Calu3 (cell line): ENCODE measurements at regions not wholly inside any gene's neighbourhood (a gene's known extent, or its start where the extent isn't known, plus 50 kb on each side); places are given as distances from the start of the nearest gene placed in this dataset.

Experiments
- BruUV-seq: library from RNA; stranded (reverse); fragments of 400-500 nt; replicated peaks from 2 replicates; lab custom pipeline; 2021; lab: Mats Ljungman, UMichigan
- CTCF ChIA-PET: fragments of 300-600 bp; sonication (Branson Sonifier 250); formaldehyde crosslinking; loops from one replicate; lab custom pipeline; 2022; ENCODE audit warnings: antibody characterized with exemption; lab: Charles Lee
- DNase-seq: peaks from one replicate; pipeline ENCODE4 v3.0.0; 2022
- H3K27ac Mint-ChIP-seq: one replicate; pipeline ENCODE4 v1.8.0; 2022; ENCODE audit warnings: mixed read lengths; ENCODE audit not compliant: unreplicated experiment
- H3K27me3 Mint-ChIP-seq: one replicate; pipeline ENCODE4 v1.8.0; 2022; ENCODE audit warnings: mixed read lengths; ENCODE audit not compliant: unreplicated experiment
- H3K36me3 Mint-ChIP-seq: one replicate; pipeline ENCODE4 v1.8.0; 2022; ENCODE audit warnings: mild to moderate bottlenecking, moderate library complexity, mixed read lengths; ENCODE audit not compliant: insufficient read depth, unreplicated experiment
- H3K4me1 Mint-ChIP-seq: one replicate; pipeline ENCODE4 v1.8.0; 2022; ENCODE audit warnings: mild to moderate bottlenecking, low read depth, mixed read lengths; ENCODE audit not compliant: unreplicated experiment
- H3K4me3 Mint-ChIP-seq: one replicate; pipeline ENCODE4 v1.8.0; 2022; ENCODE audit warnings: mild to moderate bottlenecking, low read depth, moderate library complexity, mixed read lengths; ENCODE audit not compliant: unreplicated experiment
- H3K9me3 Mint-ChIP-seq: one replicate; pipeline ENCODE4 v1.8.0; 2022; ENCODE audit warnings: low read depth, mixed read lengths; ENCODE audit not compliant: unreplicated experiment
- intact Hi-C: fragments of 100-400 bp; cut with micrococcal nuclease; formaldehyde crosslinking; loops from one replicate; pipeline ENCODE4 v1.10.0; 2022; ENCODE audit not compliant: unreplicated experiment
- TF ChIP-seq, protein P1 (sequence below): fragments of 200-600 bp; IDR thresholded peaks from one replicate; pipeline ENCODE4 v1.8.0; 2022; ENCODE audit warnings: antibody characterized with exemption; ENCODE audit not compliant: unreplicated experiment

DNA sequence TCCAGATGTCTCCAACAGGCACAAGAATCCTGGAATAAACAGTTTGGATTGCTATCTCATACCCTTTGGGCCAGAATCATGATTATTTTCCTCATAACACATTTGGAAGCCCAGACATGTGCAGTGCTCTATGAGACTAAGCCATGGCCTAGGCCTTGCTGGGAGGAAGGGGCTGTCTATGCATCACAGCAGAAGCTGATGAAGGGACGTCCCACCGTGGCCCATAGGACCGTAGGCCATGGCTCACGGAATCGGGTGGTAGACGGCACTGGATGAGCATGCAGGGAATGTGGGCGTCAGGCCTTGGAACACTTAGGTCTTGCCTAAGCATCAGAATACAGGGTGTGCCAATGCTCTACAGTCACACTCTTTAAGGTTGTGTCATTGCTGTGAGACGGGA lies 283.8 kb upstream of the TSHZ3 start:
- TF ChIP-seq, protein P1, sequence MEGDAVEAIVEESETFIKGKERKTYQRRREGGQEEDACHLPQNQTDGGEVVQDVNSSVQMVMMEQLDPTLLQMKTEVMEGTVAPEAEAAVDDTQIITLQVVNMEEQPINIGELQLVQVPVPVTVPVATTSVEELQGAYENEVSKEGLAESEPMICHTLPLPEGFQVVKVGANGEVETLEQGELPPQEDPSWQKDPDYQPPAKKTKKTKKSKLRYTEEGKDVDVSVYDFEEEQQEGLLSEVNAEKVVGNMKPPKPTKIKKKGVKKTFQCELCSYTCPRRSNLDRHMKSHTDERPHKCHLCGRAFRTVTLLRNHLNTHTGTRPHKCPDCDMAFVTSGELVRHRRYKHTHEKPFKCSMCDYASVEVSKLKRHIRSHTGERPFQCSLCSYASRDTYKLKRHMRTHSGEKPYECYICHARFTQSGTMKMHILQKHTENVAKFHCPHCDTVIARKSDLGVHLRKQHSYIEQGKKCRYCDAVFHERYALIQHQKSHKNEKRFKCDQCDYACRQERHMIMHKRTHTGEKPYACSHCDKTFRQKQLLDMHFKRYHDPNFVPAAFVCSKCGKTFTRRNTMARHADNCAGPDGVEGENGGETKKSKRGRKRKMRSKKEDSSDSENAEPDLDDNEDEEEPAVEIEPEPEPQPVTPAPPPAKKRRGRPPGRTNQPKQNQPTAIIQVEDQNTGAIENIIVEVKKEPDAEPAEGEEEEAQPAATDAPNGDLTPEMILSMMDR: no peak
- intact Hi-C loops: no loop called here
- Mint-ChIP-seq H3K9me3 (peaks cover 7% of the 10 kb centered on the region), H3K27me3 (no peaks in the 10 kb centered on the region), H3K4me3 (no peak overlapping the region), H3K36me3 (no peaks in the 10 kb centered on the region), H3K27ac (no peak overlapping the region), H3K4me1 (no peaks in the 10 kb centered on the region)
- no TSS peak for BruUV-seq
- DNase-seq: no peak
- CTCF ChIA-PET: no interaction called here

DNA sequence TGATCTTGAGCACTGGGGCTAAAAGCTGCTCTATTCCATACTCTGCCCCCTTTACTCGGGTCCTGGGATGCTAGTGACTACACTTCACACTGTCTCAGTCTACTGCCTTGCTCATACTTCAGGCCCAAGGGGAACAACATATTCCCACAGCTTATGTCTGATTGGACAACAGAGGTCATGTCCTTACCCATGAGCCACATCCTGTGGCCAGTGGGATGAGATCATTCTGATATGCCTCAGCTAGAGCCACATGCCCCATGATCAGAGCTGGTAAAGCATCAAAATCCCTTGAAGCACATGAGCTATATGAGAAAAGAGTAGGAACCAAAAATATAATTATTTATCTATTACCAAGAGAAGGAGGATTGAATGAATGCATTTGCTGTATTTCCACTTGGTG lies 290.1 kb upstream of the TSHZ3 start:
- no peaks in the 10 kb centered on the region for H3K36me3 Mint-ChIP-seq
- DNase-seq: no peak
- no peaks in the 10 kb centered on the region for H3K4me1 Mint-ChIP-seq
- H3K27me3 Mint-ChIP-seq: no peaks in the 10 kb centered on the region
- CTCF ChIA-PET: no interaction called here
- BruUV-seq: no TSS peak
- TF ChIP-seq, protein P1: no peak
- H3K4me3 Mint-ChIP-seq: no peak overlapping the region
- no peak overlapping the region for H3K27ac Mint-ChIP-seq
- intact Hi-C loops: no loop called here
- peaks cover 16% of the 10 kb centered on the region for H3K9me3 Mint-ChIP-seq

DNA sequence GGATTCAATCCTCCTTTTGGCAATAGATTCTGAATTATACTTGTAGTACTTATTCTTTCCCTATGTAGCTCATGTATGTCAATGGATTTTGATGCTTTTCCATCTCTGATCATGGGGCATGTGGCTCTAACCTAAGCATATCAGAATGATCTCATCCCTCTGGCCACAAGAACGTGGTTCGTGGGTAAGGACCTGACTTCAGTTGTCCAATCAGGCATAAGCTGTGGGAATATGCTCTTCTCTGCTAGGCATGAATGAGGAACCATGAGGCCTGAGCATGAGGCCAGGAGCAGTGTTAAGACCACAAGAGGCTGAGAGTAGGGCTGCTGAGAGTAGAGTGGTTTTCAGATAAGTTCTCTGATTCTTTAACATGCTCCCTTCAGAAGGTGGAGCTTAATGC lies 292.4 kb upstream of the TSHZ3 start:
- Mint-ChIP-seq H3K4me3 (no peak overlapping the region), H3K27me3 (no peaks in the 10 kb centered on the region), H3K36me3 (no peaks in the 10 kb centered on the region), H3K27ac (no peak overlapping the region), H3K9me3 (peaks cover 19% of the 10 kb centered on the region), H3K4me1 (no peaks in the 10 kb centered on the region)
- intact Hi-C loops: no loop called here
- BruUV-seq: no TSS peak
- TF ChIP-seq, protein P1: no peak
- CTCF ChIA-PET: no interaction called here
- no peak for DNase-seq

DNA sequence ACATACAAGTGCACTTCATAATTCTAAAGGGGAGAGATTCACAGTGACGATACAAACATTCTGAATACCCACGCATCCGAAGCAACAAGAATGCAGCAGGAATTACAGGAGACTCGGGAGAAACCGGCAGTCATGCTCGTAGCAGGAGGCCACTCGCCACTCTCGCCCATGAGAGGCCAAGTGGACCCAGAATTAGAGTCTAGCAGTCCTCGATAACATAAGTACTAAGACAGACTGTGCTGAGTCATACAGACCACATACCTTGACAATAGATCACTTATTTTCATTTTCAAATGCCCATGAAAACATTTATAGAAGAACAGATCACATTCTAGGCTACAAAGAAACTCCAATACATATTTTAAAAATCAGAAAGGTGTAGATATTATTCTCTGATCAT lies 299.1 kb upstream of the TSHZ3 start:
- Mint-ChIP-seq H3K4me1 (no peaks in the 10 kb centered on the region), H3K27me3 (no peaks in the 10 kb centered on the region), H3K27ac (no peak overlapping the region), H3K4me3 (no peak overlapping the region), H3K36me3 (no peaks in the 10 kb centered on the region), H3K9me3 (peaks cover 11% of the 10 kb centered on the region)
- BruUV-seq: no TSS peak
- intact Hi-C loops: no loop called here
- no peak for DNase-seq
- CTCF ChIA-PET: no interaction called here
- TF ChIP-seq, protein P1: no peak
